GM18502 (cell line): ENCODE measurements at regions not wholly inside any gene's neighbourhood (a gene's known extent, or its start where the extent isn't known, plus 50 kb on each side); places are given as distances from the start of the nearest gene placed in this dataset.
A peak's percentile ranks its signal among the peaks of the same experiment; 100 is the strongest.

ENCODE experiments used
- ATAC-seq: cut with Tn5 transposase; IDR thresholded peaks from one replicate; pipeline ENCODE4 v1.9.1; 2021; ENCODE audit warnings: mild to moderate bottlenecking; ENCODE audit not compliant: unreplicated experiment, poor library complexity

GRCh38 chr1:198929111-198929604 is 290.3 kb downstream of the PTPRC start:
- no peak for ATAC-seq

DNA sequence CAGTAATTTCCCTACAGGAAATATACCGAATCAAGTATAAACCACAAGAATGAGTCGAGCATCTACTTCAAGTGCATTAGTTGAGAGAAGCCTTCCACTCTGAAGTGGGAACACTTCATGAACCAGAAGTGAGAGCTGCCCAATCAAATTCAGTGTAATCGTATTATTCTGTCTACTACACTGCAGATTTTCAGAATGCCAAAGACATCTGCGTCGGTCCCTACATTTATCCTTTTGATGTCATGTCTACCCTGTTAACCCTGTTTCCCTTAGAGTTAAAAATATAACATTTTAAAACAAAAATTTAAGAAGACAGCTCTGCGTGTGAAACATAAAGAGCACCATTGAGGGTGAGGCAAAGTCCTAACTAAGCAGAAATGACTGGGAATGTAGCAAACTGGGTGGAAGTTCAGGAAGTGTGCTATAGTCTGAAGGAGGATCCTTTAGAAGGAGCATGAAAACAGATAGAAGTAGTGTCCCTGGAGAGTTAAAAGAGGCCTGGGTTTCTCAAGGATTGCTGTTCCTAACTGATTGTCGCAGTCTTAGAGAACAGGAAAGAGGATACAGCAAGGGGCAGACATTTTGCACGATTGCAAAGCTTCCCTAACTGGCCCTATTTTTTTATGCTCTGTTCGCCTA is 291.2 kb downstream of the PTPRC start:
- ATAC-seq, result peak; percentile 64

DNA sequence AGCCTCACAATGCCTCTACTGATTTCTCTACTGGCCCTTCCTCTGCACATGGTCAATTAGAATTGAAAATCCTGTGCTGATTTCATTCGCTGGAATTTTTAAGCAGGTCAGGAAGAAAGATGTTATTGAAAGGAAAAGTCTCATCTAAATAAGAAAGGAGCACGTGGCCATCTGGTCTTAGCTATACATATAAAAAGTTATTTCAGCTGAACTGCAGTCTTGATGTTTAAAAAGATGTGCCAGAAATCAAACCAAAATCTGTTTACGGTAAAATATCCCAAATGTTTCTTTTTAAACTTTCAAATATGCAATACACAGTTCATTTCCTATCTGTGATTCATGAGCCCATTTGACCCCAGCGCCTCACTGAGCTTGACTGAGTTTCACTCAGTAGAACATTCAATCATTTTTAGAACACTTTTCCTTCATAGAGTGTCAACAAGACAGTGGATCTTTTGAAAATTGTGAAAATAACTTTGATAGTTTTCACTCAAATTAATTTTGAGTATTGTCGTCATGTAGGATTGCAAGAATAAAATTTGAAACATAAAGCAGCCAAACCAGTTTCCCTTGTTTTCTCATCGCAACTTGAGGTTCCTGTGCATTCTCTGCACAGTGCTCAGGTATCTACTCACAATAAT is 293.6 kb downstream of the PTPRC start:
- ATAC-seq, result no peak

DNA sequence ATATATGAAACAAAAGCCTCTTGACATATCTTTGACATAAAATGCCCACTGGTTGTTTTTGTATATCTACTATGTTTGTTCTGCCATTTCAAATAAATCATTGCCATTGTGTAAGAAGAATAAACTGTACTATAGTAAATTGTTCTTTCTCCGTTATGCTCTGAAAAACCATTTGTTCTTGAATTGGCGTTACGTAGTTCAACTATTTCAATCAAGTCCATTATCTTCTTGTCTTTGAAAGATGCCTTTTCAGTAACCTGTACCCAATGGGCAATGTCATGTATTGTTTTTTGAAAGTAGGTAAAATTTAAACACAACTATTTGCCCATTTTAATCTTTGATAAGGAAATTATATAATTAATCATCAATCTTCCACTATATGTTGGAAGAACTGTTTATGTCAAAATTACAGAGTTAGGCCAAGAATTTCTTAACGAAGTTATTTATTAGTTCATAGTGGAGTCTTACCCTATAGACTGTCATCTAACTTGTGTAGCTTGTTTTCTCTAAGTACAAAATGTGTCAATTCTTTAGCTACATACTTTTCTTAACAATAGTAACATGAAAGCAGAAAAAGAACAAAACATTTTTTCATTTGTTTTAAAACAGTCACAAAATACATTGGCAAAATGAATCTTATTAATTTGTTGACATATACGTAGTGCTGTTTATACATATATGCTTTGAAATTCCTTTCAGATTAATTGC is 294.8 kb downstream of the PTPRC start:
- ATAC-seq, result no peak

GRCh38 chr1:198934426-198934825 is 295.6 kb downstream of the PTPRC start:
- no peak for ATAC-seq

- peak; percentile 13 for ATAC-seq
Observed at GRCh38 chr1:198934901-198935305, 296.1 kb downstream of the PTPRC start.

DNA sequence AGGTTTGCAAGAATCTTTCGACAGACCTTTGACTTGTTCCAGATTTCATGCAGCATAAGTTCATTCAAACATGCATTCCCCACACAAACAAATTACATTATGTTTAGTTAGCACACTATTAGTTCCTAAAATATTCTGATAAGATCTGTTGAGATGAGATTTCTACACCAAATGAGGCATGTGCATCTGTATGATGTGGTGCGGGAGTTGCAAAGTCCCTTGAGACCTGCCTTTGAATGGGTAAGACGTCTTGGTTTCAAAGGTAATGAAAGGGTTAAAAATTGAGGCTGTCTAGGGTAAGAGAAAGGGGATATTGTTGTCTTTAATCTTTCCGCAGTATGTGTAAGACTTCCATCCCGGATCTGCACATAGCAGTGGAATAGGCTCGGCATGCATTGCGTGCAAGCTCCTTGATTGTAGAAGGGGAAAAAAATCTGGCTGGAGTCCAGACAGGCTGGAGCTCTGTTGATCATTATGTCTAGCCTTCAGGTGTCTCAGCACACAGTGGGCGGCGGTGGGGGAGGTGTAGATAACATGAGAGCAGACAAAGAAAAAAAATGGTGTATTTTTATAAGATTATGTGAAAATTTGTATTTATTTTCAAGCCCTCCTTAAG is 296.6 kb downstream of the PTPRC start:
- peak; percentile 52 for ATAC-seq

GRCh38 chr1:198936371-198937083 is 297.7 kb downstream of the PTPRC start:
- no peak for ATAC-seq

GRCh38 chr1:198937231-198938031 is 298.6 kb downstream of the PTPRC start:
- ATAC-seq, result peak; percentile 95

DNA sequence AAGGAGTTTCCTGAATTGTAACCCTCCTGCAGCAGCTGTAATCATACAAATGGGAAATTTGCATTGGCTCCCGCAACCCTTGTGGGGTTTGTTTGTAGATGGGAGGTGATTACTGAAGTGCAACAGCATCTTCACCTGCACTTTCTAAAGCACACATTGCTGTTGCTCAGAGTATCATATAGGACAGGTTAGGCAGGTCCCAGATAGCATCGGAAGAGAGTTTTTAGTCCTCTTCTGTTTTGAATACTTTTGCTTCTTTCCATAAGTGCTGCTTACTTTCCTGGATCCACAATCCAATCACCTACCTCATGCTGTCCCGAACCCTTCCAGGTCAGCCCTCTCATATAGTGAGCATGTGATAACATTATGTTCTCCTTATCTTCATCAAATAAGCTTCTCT is 300.4 kb downstream of the PTPRC start:
- no peak for ATAC-seq

GRCh38 chr1:198939956-198940355 is 301.1 kb downstream of the PTPRC start:
- no peak for ATAC-seq

DNA sequence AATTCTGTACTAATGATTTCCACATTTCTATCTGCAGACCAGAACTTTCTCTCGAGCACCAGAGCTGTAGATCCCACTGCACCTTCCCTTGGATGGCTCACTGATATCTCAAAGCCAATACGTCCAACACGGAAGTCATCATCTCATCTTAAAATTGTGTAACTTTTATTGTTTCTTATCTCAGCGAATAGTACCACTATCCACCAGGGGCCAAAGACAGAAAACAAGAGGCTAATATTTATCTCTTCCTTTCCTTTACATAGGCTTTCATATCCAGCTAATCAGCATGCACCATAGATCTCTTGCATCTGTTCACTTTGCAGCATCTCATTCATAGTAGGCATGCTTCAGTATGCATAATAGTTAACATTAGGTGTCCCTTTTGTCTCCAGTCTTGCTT is 303.6 kb downstream of the PTPRC start:
- no peak for ATAC-seq

DNA sequence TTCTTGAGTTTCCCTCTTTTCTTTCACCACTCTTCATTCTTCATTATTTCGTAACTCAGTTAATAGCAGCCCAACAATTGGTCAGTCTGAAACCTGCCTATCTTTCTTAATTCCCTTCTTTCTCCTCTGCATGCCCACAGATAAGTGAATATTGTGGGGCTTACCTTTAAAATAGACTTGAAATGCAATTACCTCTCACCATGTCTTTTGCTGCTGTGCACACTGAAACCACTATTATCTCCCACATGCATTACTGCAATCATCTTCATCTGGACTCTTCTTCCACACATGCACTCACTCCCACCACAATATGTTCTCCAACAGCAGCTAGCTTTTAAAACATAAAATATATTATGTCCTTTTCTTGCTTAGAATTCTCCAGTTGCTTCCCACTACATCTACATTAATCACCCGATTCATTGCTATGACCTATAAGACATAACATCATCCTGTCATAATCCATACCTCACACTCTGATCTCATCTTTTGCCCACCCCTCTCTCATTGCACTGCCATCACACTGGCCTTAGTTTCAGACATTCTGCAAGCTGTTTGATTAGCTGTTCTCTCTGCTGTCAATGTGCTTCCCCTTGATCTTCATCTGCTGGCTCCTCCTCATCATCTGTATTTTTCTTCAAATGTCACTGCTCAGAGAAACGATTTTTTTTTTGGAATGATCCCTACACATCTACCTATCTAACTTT is 304.8 kb downstream of the PTPRC start:
- ATAC-seq, result no peak

DNA sequence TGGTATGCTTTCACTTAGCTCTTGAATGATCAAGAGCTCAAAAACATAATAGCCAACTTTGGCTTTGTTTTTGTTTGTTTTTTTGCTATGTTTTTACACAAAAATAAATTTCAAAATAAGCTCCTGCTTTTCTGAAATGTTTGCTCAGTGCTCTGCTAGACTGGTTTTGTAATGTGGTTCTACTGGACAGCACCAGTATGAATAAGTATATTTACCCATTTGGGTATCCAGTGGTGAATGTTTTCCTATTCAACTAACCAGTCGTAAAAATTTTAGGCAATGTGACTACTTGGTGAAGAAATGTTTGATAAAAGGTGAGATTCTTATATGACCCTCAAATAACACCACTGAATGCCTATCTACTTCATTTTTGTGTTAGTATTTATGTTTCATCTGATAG is 308.6 kb downstream of the PTPRC start:
- no peak for ATAC-seq

DNA sequence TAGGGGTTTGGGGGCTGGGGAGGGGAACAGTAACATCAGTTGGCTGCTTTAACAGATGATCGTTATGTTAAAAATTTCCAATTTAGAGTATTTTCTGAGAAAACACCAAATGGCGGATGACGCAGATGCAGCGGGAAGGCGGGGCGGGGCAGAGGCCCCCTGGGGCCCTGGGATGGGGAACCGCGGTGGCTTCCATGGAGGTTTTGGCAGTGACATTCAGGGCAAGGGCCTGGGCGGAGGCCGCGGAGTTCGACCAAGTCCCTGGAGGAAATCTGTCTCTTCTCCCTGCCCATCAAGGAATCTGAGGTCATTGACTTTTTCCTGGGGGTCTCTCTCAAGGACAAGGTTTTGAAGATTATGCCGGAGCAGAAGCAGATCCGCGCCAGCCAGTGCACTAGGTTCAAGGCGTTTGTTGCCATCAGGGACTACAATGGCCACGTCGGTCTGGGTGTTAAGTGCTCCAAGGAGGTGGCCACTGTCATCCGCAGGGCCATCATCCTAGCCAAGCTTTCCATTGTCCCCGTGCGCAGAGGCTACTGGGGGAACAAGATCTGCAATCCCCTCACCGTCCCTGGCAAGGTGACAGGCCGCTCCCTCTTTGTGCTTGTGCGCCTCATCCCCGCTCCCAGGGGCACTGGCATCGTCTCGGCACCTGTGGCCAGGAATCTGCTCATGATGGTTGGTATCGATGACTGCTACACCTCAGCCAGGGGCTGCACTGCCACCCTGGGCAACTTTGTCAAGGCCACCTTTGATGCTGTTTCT is 310.2 kb downstream of the PTPRC start:
- no peak for ATAC-seq

DNA sequence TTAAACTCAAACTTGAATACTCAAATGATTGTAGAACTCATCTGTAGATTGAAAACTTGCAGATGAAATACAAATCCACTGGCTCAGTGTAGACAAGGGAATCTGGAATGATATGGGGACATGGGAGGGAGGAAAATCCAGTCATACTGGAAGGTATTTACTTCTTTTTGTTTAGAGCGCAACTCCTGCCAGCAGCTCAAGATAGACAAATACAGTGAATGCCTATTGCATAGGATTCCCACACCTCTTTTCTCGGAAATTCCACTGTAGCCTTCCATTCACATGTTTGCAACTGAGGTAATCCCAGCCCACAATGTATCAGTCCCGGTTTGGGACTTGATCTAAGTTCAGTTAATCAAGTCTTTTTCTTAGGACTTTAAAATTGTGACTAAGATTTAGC is 311.2 kb downstream of the PTPRC start:
- no peak for ATAC-seq

- ATAC-seq, result no peak
Observed at GRCh38 chr1:198955085-198955484, 316.2 kb downstream of the PTPRC start.

DNA sequence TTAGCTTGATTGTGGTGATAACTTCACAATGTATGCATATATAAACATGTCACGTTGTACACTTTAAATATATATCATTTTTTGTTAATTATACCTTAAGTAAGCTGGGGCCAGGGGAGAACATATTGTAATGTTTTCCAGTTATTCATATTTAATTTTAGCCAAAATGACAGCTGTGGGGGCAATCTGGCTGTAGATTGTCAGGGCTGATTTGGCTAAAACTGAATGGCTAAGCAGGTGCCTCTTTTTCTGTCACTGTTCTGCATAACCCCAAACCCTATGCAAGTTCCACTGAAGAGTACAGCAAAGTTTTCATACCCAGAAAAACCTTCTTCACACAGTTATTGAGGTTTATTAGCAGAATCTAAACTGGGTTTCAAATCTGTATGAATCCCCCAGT is 318.2 kb downstream of the PTPRC start:
- no peak for ATAC-seq
